ENCODE measurements at regions not wholly inside any gene's neighbourhood (a gene's known extent, or its start where the extent isn't known, plus 50 kb on each side); places are given as distances from the start of the nearest gene placed in this dataset.

GRCh38 chr2:19790291-19790690 lies 111.5 kb downstream of the TTC32 start:
- TF ChIP-seq POLR2A (IDR thresholded peaks at IDR 0.05) (no peak), CTCF (IDR thresholded peaks at IDR 0.05) (no peak), EP300 (IDR thresholded peaks at IDR 0.05) (no peak)
